BE2C (cell line): ENCODE measurements at regions not wholly inside any gene's neighbourhood (a gene's known extent, or its start where the extent isn't known, plus 50 kb on each side); places are given as distances from the start of the nearest gene placed in this dataset.

Source experiments
- DNase-seq: peaks from one replicate; pipeline ENCODE4 v3.0.0-alpha.2; 2020
- H3K27me3 ChIP-seq: fragments of 250-450 bp; sonication (Bioruptor Pico); 2 replicates; pipeline ENCODE4 v1.5.1; 2020; ENCODE audit warnings: mild to moderate bottlenecking
- H3K36me3 ChIP-seq: fragments of 250-450 bp; sonication (Bioruptor Pico); 2 replicates; pipeline ENCODE4 v1.5.1; 2020; ENCODE audit warnings: mild to moderate bottlenecking
- H3K4me1 ChIP-seq: fragments of 250-450 bp; sonication (Bioruptor Pico); 2 replicates; pipeline ENCODE4 v1.5.1; 2020
- H3K4me3 ChIP-seq: 2 replicates; pipeline ENCODE4 v1.5.1; 2011; ENCODE audit warnings: low read depth, low read length
- H3K9me3 ChIP-seq: fragments of 250-450 bp; sonication (Bioruptor Pico); 2 replicates; pipeline ENCODE4 v1.5.1; 2020
- TF ChIP-seq, protein P1 (sequence below): IDR thresholded peaks from 2 replicates; pipeline ENCODE4 v1.5.1; 2012; ENCODE audit warnings: mild to moderate bottlenecking, low read depth, low read length

DNA sequence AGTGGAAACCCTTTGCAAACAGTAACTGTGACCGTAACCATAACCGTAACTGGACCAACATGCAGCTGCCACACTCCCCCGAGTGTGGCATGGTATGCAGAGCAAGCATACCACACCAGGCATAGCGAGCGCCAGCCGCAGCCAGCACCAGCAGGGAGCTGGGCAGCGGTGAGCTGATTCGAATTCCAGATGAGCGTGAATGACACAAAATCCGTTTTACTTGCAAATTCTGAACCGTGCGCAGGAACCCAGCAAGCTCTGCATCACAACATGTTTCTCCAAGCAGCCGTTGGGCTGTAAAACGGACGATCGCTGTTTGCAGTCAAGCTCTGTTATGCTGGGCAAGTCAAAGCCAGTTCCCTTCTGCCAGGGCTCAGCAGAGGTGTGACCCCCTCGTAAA is 111.1 kb downstream of the OAT start:
- no peak overlapping the region for H3K4me3 ChIP-seq
- TF ChIP-seq, protein P1, sequence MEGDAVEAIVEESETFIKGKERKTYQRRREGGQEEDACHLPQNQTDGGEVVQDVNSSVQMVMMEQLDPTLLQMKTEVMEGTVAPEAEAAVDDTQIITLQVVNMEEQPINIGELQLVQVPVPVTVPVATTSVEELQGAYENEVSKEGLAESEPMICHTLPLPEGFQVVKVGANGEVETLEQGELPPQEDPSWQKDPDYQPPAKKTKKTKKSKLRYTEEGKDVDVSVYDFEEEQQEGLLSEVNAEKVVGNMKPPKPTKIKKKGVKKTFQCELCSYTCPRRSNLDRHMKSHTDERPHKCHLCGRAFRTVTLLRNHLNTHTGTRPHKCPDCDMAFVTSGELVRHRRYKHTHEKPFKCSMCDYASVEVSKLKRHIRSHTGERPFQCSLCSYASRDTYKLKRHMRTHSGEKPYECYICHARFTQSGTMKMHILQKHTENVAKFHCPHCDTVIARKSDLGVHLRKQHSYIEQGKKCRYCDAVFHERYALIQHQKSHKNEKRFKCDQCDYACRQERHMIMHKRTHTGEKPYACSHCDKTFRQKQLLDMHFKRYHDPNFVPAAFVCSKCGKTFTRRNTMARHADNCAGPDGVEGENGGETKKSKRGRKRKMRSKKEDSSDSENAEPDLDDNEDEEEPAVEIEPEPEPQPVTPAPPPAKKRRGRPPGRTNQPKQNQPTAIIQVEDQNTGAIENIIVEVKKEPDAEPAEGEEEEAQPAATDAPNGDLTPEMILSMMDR = no peak
- no peaks in the 10 kb centered on the region for H3K36me3 ChIP-seq
- H3K4me1 ChIP-seq = no peaks in the 10 kb centered on the region
- H3K27me3 ChIP-seq = no peaks in the 10 kb centered on the region
- H3K9me3 ChIP-seq = no peaks in the 10 kb centered on the region
- DNase-seq = no peak

DNA sequence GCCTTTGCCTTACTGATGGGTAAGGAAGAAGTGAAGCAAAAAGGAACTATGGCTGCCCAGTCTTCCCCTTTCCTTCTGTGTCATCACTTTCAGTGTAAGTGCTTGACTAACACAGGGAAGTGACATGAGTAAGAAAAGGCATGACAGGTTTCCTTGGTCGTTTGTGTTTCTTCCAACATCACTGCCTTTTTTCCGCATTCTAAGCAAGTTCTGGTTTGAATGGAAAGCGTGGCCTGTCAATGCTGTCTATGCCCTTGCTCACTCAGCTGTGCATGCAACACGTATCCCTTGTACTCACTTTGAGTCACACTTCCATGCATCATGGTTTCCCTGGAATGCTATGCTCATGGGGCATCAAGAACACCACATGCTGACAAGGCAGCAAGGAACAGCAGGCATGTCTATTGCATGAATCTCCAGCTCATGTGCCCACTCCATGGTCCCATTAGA is 111.8 kb downstream of the OAT start:
- Histone ChIP-seq H3K4me3 (no peak overlapping the region), H3K9me3 (no peaks in the 10 kb centered on the region), H3K4me1 (no peaks in the 10 kb centered on the region), H3K27me3 (no peaks in the 10 kb centered on the region), H3K36me3 (no peaks in the 10 kb centered on the region)
- DNase-seq = no peak
- TF ChIP-seq, protein P1 = no peak

DNA sequence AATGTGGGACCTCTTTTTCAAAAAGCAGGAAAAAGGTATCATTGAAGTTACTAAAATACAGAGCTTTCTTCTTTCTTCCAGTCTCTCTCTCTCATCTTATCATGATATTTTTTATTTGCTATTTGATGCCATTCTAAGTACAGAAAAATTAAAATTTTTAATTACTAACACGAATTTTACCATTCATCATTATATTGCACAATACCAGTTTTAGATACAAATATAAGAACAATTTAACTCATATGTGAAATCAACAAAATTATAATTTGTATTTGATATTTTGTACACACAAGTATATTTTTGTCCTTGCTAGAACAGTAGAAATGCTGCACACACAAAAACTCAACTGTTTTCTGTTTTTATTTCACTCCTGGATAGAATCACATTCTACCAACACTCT is 112.2 kb downstream of the OAT start:
- H3K4me3 ChIP-seq = no peak overlapping the region
- TF ChIP-seq, protein P1 = no peak
- H3K36me3 ChIP-seq = no peaks in the 10 kb centered on the region
- H3K4me1 ChIP-seq = no peaks in the 10 kb centered on the region
- H3K9me3 ChIP-seq = no peaks in the 10 kb centered on the region
- DNase-seq = no peak
- H3K27me3 ChIP-seq = no peaks in the 10 kb centered on the region

DNA sequence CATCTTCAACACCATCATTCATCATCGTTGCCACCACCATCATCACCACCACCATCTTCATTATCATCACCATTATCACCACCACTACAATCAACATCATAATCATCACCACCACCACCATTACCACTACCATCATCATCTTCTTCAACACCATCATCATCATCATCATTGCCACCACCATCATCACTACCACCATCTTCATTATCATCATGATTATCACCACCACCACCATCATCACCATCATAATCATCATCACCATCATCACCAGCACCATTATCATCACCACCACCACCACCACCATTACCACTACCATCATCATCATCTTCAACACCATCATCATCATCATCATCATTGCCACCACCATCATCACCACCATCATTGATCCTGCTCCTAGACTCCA is 112.7 kb downstream of the OAT start:
- TF ChIP-seq, protein P1 = no peak
- no peak overlapping the region for H3K4me3 ChIP-seq
- H3K36me3 ChIP-seq = no peaks in the 10 kb centered on the region
- H3K4me1 ChIP-seq = no peaks in the 10 kb centered on the region
- H3K9me3 ChIP-seq = no peaks in the 10 kb centered on the region
- no peaks in the 10 kb centered on the region for H3K27me3 ChIP-seq
- no peak for DNase-seq

DNA sequence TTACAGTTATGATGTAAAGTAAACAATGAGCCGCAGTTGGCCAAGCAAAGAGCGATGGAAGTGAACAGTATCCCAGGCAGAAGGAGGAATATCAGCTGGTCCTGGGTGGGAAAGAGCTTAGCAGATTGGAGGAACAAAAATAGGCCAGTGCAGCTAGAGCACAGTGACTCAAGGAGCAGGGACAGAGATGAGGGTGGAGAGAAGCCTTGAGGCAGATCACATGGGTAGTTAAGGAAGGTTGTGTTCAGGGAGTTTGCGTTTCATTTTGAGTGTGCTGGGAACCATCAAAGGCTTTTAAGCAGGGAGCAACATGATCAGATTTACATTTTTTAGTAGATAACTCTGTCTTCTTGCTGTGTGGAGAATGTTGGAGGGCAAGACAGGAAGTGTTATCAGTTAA is 113.6 kb downstream of the OAT start:
- Histone ChIP-seq H3K9me3 (no peaks in the 10 kb centered on the region), H3K27me3 (no peaks in the 10 kb centered on the region), H3K36me3 (no peaks in the 10 kb centered on the region), H3K4me3 (no peak overlapping the region), H3K4me1 (no peaks in the 10 kb centered on the region)
- TF ChIP-seq, protein P1 = no peak
- no peak for DNase-seq

DNA sequence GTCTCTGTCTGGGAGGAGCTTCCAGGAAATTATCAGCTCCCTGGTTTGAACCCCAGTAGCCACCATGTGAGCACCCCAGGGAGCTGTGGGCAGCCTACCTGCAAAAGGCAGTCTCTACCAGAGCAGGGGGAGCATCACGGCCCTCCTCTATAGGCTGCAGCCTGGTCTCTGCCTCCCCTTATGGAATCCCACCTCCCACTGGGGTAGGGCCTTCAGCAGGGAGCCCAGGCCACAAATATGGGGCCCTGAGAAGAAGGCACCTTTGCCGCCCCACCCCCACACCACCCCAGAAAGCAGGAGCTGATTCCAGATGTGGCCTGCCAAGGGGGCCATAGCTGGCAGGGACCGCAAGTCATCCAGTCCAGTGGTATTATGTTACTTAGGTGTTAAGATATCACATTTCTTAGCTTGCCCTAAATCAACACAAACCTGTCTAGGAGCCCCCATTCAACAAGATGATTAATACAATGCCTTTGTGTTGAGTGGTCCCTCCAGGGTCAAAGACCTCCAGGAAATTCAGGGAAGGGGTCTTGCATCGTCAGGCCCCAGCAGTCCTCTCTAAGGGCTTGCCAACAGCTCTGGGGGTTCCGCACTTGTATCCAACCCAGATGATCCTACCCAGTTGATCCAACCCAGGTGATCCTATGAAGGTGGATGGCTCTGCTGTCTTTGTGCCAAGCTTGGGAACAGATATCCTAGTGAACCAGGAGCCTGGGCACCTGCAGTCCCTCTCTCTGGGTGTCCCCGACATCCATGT is 114.9 kb downstream of the OAT start:
- no peaks in the 10 kb centered on the region for H3K27me3 ChIP-seq
- TF ChIP-seq, protein P1 = no peak
- no peak overlapping the region for H3K4me3 ChIP-seq
- DNase-seq = no peak
- H3K4me1 ChIP-seq = no peaks in the 10 kb centered on the region
- no peaks in the 10 kb centered on the region for H3K9me3 ChIP-seq
- H3K36me3 ChIP-seq = no peaks in the 10 kb centered on the region
